Neural cell (in vitro differentiated cells): ENCODE measurements at regions not wholly inside any gene's neighbourhood (a gene's known extent, or its start where the extent isn't known, plus 50 kb on each side); places are given as distances from the start of the nearest gene placed in this dataset.

Experiments
- H2AFZ ChIP-seq: fragments of 200-600, 300-800 bp; sonication (generic), shearing (Covaris generic); 2 replicates; pipeline ENCODE4 v1.6.0; 2014; ENCODE audit warnings: low read depth, mild to moderate bottlenecking, antibody characterized with exemption, low read length, moderate library complexity
- H3F3A ChIP-seq: fragments of 200-600 bp; shearing (Covaris generic); 2 replicates; pipeline ENCODE4 v1.6.1; 2016; ENCODE audit warnings: mild to moderate bottlenecking, moderate library complexity, mixed read lengths, antibody characterized with exemption, low read length; ENCODE audit not compliant: insufficient read depth, poor library complexity, severe bottlenecking
- H3K27ac ChIP-seq: fragments of 200-600, 300-800 bp; sonication (generic), shearing (Covaris generic); 2 replicates; pipeline ENCODE4 v1.5.1; 2014; ENCODE audit warnings: mild to moderate bottlenecking, low read length, moderate library complexity
- H3K27me3 ChIP-seq: fragments of 300-800, 200-600 bp; sonication (generic), shearing (Covaris generic); 2 replicates; pipeline ENCODE4 v1.6.0; 2014; ENCODE audit warnings: mild to moderate bottlenecking, low read depth, low read length, moderate library complexity; ENCODE audit not compliant: insufficient read depth
- H3K36me3 ChIP-seq: fragments of 300-800, 200-600 bp; sonication (generic), shearing (Covaris generic); 2 replicates; pipeline ENCODE4 v1.5.1; 2014; ENCODE audit warnings: mild to moderate bottlenecking, antibody characterized with exemption, low read length, moderate library complexity; ENCODE audit not compliant: insufficient read depth
- H3K4me2 ChIP-seq: fragments of 300-800, 200-600 bp; sonication (generic), shearing (Covaris generic); 2 replicates; pipeline ENCODE4 v1.6.0; 2014; ENCODE audit warnings: mild to moderate bottlenecking, low read length
- H3K4me3 ChIP-seq: fragments of 300-800, 200-600 bp; sonication (generic), shearing (Covaris generic); 2 replicates; pipeline ENCODE4 v1.5.1; 2014; ENCODE audit warnings: mild to moderate bottlenecking, low read length, moderate library complexity
- H3K79me2 ChIP-seq: fragments of 200-600 bp; shearing (Covaris generic); replicated peaks from 2 replicates; pipeline ENCODE4 v1.6.0; 2014; ENCODE audit warnings: mild to moderate bottlenecking, low read length, moderate library complexity; ENCODE audit not compliant: insufficient read depth
- H3K9ac ChIP-seq: fragments of 300-800, 200-600 bp; sonication (generic), shearing (Covaris generic); 2 replicates; pipeline ENCODE4 v1.6.1; 2016; ENCODE audit warnings: mild to moderate bottlenecking, low read length, mixed read lengths
- H3K9me2 ChIP-seq: fragments of 200-600 bp; shearing (Covaris generic); 2 replicates; pipeline ENCODE4 v1.6.1; 2016; ENCODE audit warnings: mild to moderate bottlenecking, low read length, mixed read lengths; ENCODE audit not compliant: insufficient read depth
- H3K9me3 ChIP-seq: fragments of 200-600, 300-800 bp; sonication (generic), shearing (Covaris generic); 2 replicates; pipeline ENCODE4 v1.6.1; 2016; ENCODE audit warnings: mild to moderate bottlenecking, mixed run types, low read length, moderate library complexity, mixed read lengths
- H4K20me1 ChIP-seq: fragments of 200-600 bp; shearing (Covaris generic); 2 replicates; pipeline ENCODE4 v1.6.1; 2016; ENCODE audit warnings: mild to moderate bottlenecking, mixed run types; ENCODE audit not compliant: insufficient read depth
- EP300 ChIP-seq: fragments of 450-650 bp; conservative IDR thresholded peaks from 2 replicates; pipeline ENCODE4 v1.6.1; 2014; ENCODE audit warnings: antibody characterized with exemption, mild to moderate bottlenecking, moderate library complexity; ENCODE audit not compliant: poor library complexity, severe bottlenecking
- EZH2 ChIP-seq: fragments of 200-600, 300-800 bp; shearing (Covaris generic), sonication (generic); IDR thresholded peaks from 2 replicates; pipeline ENCODE4 v1.6.1; 2014; ENCODE audit warnings: antibody characterized with exemption, low read length, borderline replicate concordance, mild to moderate bottlenecking; ENCODE audit not compliant: insufficient read depth, poor library complexity, severe bottlenecking
- MXI1 ChIP-seq: fragments of 450-650 bp; conservative IDR thresholded peaks from 2 replicates; pipeline ENCODE4 v1.6.1; 2014; ENCODE audit warnings: antibody characterized with exemption, mild to moderate bottlenecking; ENCODE audit not compliant: poor library complexity, severe bottlenecking
- POLR2AphosphoS5 ChIP-seq: IDR thresholded peaks from 2 replicates; pipeline ENCODE4 v1.6.1; 2012
- RAD21 ChIP-seq: fragments of 450-650 bp; conservative IDR thresholded peaks from 2 replicates; pipeline ENCODE4 v1.6.1; 2014; ENCODE audit warnings: antibody characterized with exemption, mild to moderate bottlenecking, moderate library complexity
- SMC3 ChIP-seq: fragments of 450-650 bp; conservative IDR thresholded peaks from 2 replicates; pipeline ENCODE4 v1.6.1; 2014; ENCODE audit warnings: antibody characterized with exemption, mild to moderate bottlenecking, moderate library complexity; ENCODE audit not compliant: poor library complexity
- TAF1 ChIP-seq: IDR thresholded peaks from 2 replicates; pipeline ENCODE4 v1.6.1; 2012; ENCODE audit warnings: low read depth
- TF ChIP-seq, protein P1 (sequence below): IDR thresholded peaks from 2 replicates; pipeline ENCODE4 v1.6.1; 2012; ENCODE audit warnings: borderline replicate concordance
- TF ChIP-seq, protein P2 (sequence below): fragments of 450-650 bp; IDR thresholded peaks from 2 replicates; pipeline ENCODE4 v1.5.1; 2014; ENCODE audit warnings: antibody characterized with exemption, mild to moderate bottlenecking, moderate library complexity; ENCODE audit not compliant: poor library complexity, severe bottlenecking

DNA sequence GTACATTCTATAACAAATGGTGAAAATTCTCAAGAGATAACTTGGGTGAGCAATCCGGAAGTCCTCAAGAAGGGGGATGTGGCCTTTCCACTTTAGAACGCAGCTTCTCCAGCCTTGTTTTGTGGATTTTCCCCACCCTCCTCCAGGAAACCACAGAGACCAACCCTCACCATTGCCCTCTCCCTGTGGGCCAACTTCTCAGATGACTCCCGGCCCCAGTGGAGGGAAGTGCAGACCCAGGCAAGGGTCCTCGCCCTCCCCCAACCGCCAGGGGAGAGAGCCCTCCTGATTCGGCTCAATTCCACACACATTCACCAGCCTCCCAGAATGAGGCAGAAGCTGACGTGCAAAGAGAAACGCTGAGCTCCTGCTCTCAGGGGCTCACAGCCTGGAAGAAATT is 277.2 kb downstream of the EIPR1 start:
- Histone ChIP-seq H3F3A (no peaks in the 10 kb centered on the region), H3K36me3 (no peaks in the 10 kb centered on the region), H3K27ac (no peak overlapping the region), H3K79me2 (no peaks in the 10 kb centered on the region), H3K9ac (no peak overlapping the region), H4K20me1 (no peaks in the 10 kb centered on the region), H3K4me3 (no peak overlapping the region), H3K9me3 (no peaks in the 10 kb centered on the region), H2AFZ (no peak overlapping the region), H3K27me3 (no peaks in the 10 kb centered on the region), H3K9me2 (no peaks in the 10 kb centered on the region), H3K4me2 (no peak overlapping the region)
- no peak for TF ChIP-seq EZH2
- no peak for TF ChIP-seq RAD21
- TF ChIP-seq, protein P1, sequence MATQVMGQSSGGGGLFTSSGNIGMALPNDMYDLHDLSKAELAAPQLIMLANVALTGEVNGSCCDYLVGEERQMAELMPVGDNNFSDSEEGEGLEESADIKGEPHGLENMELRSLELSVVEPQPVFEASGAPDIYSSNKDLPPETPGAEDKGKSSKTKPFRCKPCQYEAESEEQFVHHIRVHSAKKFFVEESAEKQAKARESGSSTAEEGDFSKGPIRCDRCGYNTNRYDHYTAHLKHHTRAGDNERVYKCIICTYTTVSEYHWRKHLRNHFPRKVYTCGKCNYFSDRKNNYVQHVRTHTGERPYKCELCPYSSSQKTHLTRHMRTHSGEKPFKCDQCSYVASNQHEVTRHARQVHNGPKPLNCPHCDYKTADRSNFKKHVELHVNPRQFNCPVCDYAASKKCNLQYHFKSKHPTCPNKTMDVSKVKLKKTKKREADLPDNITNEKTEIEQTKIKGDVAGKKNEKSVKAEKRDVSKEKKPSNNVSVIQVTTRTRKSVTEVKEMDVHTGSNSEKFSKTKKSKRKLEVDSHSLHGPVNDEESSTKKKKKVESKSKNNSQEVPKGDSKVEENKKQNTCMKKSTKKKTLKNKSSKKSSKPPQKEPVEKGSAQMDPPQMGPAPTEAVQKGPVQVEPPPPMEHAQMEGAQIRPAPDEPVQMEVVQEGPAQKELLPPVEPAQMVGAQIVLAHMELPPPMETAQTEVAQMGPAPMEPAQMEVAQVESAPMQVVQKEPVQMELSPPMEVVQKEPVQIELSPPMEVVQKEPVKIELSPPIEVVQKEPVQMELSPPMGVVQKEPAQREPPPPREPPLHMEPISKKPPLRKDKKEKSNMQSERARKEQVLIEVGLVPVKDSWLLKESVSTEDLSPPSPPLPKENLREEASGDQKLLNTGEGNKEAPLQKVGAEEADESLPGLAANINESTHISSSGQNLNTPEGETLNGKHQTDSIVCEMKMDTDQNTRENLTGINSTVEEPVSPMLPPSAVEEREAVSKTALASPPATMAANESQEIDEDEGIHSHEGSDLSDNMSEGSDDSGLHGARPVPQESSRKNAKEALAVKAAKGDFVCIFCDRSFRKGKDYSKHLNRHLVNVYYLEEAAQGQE: no peak
- no peak for TF ChIP-seq MXI1
- TF ChIP-seq SMC3: no peak
- TF ChIP-seq EP300: no peak
- no peak for TF ChIP-seq TAF1
- TF ChIP-seq, protein P2, sequence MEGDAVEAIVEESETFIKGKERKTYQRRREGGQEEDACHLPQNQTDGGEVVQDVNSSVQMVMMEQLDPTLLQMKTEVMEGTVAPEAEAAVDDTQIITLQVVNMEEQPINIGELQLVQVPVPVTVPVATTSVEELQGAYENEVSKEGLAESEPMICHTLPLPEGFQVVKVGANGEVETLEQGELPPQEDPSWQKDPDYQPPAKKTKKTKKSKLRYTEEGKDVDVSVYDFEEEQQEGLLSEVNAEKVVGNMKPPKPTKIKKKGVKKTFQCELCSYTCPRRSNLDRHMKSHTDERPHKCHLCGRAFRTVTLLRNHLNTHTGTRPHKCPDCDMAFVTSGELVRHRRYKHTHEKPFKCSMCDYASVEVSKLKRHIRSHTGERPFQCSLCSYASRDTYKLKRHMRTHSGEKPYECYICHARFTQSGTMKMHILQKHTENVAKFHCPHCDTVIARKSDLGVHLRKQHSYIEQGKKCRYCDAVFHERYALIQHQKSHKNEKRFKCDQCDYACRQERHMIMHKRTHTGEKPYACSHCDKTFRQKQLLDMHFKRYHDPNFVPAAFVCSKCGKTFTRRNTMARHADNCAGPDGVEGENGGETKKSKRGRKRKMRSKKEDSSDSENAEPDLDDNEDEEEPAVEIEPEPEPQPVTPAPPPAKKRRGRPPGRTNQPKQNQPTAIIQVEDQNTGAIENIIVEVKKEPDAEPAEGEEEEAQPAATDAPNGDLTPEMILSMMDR: no peak
- no peak for TF ChIP-seq POLR2AphosphoS5

DNA sequence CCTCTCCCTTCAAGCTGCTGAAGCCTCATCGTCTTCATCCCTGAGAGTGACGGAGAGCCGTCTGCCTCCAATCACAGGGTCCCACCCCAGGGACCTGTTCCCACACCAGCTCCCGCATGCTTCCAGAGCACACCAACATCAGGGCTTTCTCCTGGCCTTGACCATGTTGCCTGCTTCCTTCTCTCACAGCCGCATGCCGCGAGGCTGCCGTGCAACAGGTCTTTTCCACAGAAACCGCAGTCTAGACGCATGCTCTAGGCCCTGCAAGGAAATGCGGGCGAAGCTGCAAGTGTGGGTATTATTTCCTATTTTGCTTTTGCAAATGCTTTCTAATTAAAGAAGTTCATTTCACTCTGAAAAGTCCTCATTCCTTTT is 277.8 kb downstream of the EIPR1 start:
- Histone ChIP-seq H3K79me2 (no peaks in the 10 kb centered on the region), H3K4me3 (no peak overlapping the region), H3K9ac (no peak overlapping the region), H3K36me3 (no peaks in the 10 kb centered on the region), H3K9me3 (no peaks in the 10 kb centered on the region), H3F3A (no peaks in the 10 kb centered on the region), H3K27me3 (no peaks in the 10 kb centered on the region), H4K20me1 (no peaks in the 10 kb centered on the region), H3K4me2 (no peak overlapping the region), H3K9me2 (no peaks in the 10 kb centered on the region), H3K27ac (no peak overlapping the region), H2AFZ (no peak overlapping the region)
- TF ChIP-seq EZH2 (no peak), RAD21 (no peak), MXI1 (no peak)
